ENCODE measurements at regions not wholly inside any gene's neighbourhood (a gene's known extent, or its start where the extent isn't known, plus 50 kb on each side); places are given as distances from the start of the nearest gene placed in this dataset.

DNA sequence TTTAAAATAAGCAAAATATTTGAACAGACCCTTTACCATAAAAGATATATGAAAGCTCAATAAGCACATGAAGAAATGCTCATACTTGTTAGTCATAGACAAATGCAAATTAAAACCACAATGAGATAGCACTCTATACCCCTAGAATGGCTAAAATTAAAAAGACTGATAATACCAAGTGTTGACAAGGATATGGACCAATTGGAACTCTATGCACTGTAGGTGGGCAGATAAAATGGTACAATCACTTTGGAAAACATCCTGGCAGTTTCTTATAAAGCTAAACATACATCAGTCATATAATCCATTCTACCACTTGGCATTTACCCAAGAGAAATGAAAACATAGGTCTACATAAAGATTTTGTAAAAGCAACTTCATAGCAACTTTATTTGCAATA, 293.0 kb upstream of the TLE3 start:
- no peaks in the 10 kb centered on the region for H3K36me3 Mint-ChIP-seq
- H3K27me3 Mint-ChIP-seq: no peaks in the 10 kb centered on the region

DNA sequence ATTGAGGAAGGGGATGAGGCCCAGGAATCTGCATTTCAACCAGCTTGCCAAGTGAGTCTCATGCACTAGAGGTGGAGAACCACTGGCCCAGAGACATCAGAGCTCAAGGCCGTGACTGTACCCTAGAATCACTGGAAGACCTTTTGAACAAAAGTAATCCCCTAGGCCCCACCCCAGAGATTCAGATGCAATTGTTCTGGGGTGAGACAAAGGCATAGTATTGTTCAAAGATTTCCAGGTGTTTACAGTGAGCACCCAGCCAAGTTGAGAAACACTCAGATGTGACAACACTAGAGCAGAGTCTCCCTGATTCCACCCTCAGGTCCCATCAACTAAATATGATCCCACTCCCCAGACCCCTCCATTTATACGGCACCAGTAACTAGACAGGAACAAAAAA, 290.3 kb upstream of the TLE3 start:
- no peak overlapping the region for H3K27ac Mint-ChIP-seq

More for the DNA sequence above, 293.0 kb upstream of the TLE3 start:
- Mint-ChIP-seq H3K27ac (no peak overlapping the region), H3K4me1 (ENCODE audit: low read depth) (no peaks in the 10 kb centered on the region), H3K9me3 (ENCODE audit: low read depth) (peaks cover 3% of the 10 kb centered on the region), H3K4me3 (no peak overlapping the region)

DNA sequence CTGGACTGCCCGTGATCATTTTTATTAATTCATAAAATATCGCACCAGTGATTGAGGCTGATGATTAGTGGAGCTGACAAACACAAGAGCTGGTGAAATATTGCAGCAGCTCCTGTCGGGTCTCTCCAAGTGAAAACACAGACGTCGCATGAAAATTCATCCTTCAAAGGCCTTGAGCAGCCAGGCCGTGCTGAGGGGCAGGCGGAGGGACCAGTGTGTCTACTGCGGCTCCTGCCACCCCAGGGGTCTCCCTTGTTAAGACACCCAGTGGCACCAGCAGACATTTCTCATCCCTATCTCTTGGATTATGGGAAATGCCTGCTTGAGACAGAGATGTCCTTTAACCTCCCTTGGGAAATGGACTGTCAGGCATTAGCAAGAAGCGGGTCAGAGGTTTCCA, 289.4 kb upstream of the TLE3 start:
- H3K36me3 Mint-ChIP-seq: no peaks in the 10 kb centered on the region
- H3K4me1 Mint-ChIP-seq (ENCODE audit: low read depth): no peaks in the 10 kb centered on the region
- H3K27me3 Mint-ChIP-seq: no peaks in the 10 kb centered on the region
- H3K9me3 Mint-ChIP-seq (ENCODE audit: low read depth): peaks cover 3% of the 10 kb centered on the region
- H3K4me3 Mint-ChIP-seq: no peak overlapping the region
- no peak overlapping the region for H3K27ac Mint-ChIP-seq

More for the DNA sequence above, 290.3 kb upstream of the TLE3 start:
- H3K4me1 Mint-ChIP-seq (ENCODE audit: low read depth): no peaks in the 10 kb centered on the region
- no peaks in the 10 kb centered on the region for H3K36me3 Mint-ChIP-seq
- peaks cover 3% of the 10 kb centered on the region for H3K9me3 Mint-ChIP-seq (ENCODE audit: low read depth)
- H3K4me3 Mint-ChIP-seq: no peak overlapping the region
- H3K27me3 Mint-ChIP-seq: no peaks in the 10 kb centered on the region

DNA sequence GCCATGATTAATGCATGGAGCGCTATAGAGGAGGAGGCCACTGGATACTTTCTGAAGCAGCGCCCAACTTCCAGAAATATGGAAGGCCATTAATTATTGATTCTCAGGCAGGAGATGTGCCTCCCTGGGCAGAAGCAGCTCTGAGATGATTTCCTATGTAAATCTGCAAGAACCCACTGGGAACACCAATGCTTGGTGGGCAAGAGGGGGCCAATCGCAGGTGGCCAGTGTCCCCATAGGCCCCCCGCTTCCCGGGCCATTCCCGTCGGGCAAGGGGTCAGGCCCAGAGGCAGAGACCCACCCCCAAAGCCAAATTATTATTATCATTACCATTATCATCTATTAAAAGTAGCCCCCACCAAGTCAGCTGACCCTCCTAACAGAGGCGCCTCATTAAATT, 288.0 kb upstream of the TLE3 start:
- Mint-ChIP-seq H3K4me3 (no peak overlapping the region), H3K27ac (no peak overlapping the region), H3K4me1 (ENCODE audit: low read depth) (no peaks in the 10 kb centered on the region), H3K27me3 (no peaks in the 10 kb centered on the region), H3K36me3 (no peaks in the 10 kb centered on the region), H3K9me3 (ENCODE audit: low read depth) (peaks cover under 1% of the 10 kb centered on the region)

DNA sequence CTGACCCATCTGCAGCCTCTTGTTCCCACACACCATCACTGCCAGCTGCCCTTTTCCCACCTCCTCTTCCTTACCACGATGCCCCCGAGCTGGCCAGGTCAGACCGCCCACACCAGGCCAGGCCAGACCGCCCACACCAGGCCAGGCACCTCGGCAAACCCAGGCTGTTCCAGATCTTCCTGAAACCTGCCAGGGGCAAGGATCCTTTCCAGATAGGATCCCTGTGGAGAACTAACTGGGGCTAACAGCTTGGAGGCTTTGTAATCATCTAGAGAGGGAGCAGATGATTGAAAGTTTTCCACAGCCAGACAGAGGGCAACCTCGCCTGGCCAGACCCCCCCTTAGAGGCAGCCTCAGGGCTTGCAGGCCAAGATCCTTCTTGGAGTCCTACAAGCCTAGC, 287.3 kb upstream of the TLE3 start:
- Mint-ChIP-seq H3K27ac (no peak overlapping the region), H3K9me3 (ENCODE audit: low read depth) (no peaks in the 10 kb centered on the region), H3K27me3 (no peaks in the 10 kb centered on the region), H3K4me1 (ENCODE audit: low read depth) (no peaks in the 10 kb centered on the region), H3K36me3 (no peaks in the 10 kb centered on the region), H3K4me3 (no peak overlapping the region)

- H3K4me1 Mint-ChIP-seq (ENCODE audit: low read depth): no peaks in the 10 kb centered on the region
- H3K4me3 Mint-ChIP-seq: no peak overlapping the region
- H3K9me3 Mint-ChIP-seq (ENCODE audit: low read depth): no peaks in the 10 kb centered on the region
- no peaks in the 10 kb centered on the region for H3K27me3 Mint-ChIP-seq
- no peak overlapping the region for H3K27ac Mint-ChIP-seq
- no peaks in the 10 kb centered on the region for H3K36me3 Mint-ChIP-seq
Observed at GRCh38 chr15:70383856-70384255, 286.1 kb upstream of the TLE3 start.

DNA sequence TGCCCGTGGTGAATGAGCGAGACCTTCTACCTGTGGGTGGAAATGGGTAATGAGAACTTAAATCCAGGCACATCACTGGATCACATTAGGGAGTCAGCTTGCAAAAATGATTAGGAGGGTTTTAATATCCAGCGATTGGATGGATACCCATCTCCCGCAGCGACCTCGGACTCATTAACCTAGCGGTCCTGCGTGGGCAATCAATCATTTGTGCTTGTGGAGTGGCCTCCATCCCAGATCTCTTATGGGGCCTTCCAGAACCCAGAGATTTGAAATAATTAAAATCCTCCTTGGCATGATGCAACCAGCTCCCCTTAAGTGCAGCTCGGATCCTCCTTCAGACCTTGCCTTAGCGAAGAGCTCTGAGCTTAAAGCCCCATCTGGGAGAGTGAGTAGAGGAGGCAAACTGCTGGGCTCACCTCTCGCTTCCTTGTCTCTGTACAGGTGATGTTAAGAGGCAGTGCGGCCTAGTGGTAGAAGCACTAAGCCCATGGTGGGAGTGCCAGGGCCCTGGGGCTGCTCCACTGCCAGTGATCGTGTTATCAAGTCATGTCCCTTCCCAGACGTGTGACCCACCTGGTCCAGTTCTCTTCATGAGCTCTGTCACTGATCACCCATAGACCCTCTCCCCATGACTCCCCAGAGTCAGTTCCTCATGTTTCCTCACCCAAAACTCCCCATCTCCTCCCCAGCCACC, 285.2 kb upstream of the TLE3 start:
- Mint-ChIP-seq H3K36me3 (no peaks in the 10 kb centered on the region), H3K9me3 (ENCODE audit: low read depth) (no peaks in the 10 kb centered on the region), H3K27ac (no peak overlapping the region), H3K4me3 (no peak overlapping the region), H3K27me3 (no peaks in the 10 kb centered on the region), H3K4me1 (ENCODE audit: low read depth) (no peaks in the 10 kb centered on the region)

DNA sequence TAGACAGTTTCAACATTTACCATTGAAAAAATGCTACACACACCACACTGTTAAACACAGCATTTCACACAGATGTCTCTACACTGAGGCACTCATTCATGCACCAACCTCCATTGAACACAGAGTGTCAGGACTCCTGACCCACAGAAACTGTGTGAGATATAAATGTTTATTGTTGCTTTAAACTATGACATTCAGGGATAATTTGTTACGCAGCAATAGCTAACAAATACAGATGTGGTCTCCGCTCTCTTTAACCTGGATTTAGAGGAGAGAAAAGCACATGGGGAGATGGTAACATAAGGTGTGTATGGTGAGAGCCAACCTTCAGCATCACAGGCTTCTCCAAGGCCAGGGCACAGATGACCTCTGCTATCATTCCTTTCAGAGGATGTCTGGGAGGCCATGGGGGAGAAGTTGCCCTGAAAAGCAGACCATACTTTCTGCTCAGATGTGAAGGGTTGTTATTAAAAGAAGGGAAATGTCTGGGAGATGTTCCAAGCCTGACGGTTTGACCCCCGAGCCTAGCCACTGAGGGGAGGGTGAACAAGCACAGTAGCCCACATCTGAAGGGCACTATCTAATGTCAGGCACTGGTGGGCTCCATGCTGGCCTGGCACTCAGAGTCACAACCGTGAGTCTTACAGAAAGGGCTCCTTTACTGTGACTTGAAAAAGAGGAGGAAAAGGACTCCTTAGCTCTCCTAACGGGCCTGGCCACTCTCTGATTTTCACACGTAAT, 284.5 kb upstream of the TLE3 start:
- Mint-ChIP-seq H3K9me3 (ENCODE audit: low read depth) (no peaks in the 10 kb centered on the region), H3K4me3 (no peak overlapping the region), H3K4me1 (ENCODE audit: low read depth) (no peaks in the 10 kb centered on the region), H3K27me3 (no peaks in the 10 kb centered on the region), H3K27ac (no peak overlapping the region), H3K36me3 (no peaks in the 10 kb centered on the region)

DNA sequence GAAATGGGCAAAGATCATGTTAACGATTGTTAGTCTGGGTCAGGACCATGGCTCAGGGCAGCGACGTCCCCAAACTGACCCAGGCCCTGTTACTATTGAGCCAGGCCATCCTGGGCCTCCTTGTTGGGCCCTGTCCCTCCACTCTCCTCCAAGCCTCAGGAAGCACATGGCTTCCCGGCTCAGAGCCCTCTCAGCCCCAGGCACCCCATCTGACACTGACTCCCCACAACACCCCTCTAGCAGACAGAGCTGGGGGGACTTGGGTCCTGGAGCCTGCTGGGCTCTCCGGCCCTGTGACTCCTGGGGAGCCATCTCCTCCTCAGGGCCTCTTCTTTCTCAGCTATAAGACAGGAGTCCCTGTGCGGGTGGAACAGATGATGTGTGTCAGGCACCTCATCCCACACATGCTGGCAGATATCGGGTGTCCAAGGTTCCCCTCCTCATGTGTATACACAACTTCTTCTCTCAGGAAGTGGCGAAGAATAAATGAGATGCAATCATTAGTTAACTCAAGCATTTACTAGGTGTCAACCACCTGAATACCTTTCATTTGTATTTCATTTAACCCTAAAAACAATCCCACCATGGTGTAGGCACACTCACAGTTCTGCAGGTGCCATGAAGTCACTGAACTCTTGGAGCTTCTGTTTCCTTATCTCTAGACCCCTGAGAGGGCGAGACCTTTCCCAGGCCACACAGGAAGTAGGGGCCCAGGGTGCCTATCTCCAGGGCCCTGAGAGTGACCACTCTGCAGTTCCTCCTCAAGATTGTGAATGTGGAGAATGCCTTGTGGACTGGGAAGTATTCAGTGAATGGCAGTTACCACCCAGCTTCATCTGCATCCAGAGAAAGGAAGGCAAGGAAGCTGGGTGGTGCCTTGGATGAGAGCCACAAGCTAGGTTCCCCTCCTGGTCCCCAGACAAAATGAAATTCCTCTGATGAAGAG, 282.5 kb upstream of the TLE3 start:
- Mint-ChIP-seq H3K27ac (no peak overlapping the region), H3K27me3 (peaks cover 2% of the 10 kb centered on the region), H3K9me3 (ENCODE audit: low read depth) (no peaks in the 10 kb centered on the region), H3K4me1 (ENCODE audit: low read depth) (peaks cover 2% of the 10 kb centered on the region), H3K36me3 (no peaks in the 10 kb centered on the region), H3K4me3 (no peak overlapping the region)

GRCh38 chr15:70379134-70379533, 281.4 kb upstream of the TLE3 start:
- Mint-ChIP-seq H3K9me3 (ENCODE audit: low read depth) (no peaks in the 10 kb centered on the region), H3K36me3 (no peaks in the 10 kb centered on the region), H3K27me3 (peaks cover 4% of the 10 kb centered on the region), H3K27ac (no peak overlapping the region), H3K4me1 (ENCODE audit: low read depth) (peaks cover 2% of the 10 kb centered on the region), H3K4me3 (no peak overlapping the region)

GRCh38 chr15:70378126-70379031, 280.7 kb upstream of the TLE3 start:
- peaks cover 4% of the 10 kb centered on the region for H3K27me3 Mint-ChIP-seq
- H3K27ac Mint-ChIP-seq: no peak overlapping the region
- H3K4me1 Mint-ChIP-seq (ENCODE audit: low read depth): peaks cover 2% of the 10 kb centered on the region
- no peaks in the 10 kb centered on the region for H3K36me3 Mint-ChIP-seq
- H3K9me3 Mint-ChIP-seq (ENCODE audit: low read depth): no peaks in the 10 kb centered on the region
- H3K4me3 Mint-ChIP-seq: no peak overlapping the region

DNA sequence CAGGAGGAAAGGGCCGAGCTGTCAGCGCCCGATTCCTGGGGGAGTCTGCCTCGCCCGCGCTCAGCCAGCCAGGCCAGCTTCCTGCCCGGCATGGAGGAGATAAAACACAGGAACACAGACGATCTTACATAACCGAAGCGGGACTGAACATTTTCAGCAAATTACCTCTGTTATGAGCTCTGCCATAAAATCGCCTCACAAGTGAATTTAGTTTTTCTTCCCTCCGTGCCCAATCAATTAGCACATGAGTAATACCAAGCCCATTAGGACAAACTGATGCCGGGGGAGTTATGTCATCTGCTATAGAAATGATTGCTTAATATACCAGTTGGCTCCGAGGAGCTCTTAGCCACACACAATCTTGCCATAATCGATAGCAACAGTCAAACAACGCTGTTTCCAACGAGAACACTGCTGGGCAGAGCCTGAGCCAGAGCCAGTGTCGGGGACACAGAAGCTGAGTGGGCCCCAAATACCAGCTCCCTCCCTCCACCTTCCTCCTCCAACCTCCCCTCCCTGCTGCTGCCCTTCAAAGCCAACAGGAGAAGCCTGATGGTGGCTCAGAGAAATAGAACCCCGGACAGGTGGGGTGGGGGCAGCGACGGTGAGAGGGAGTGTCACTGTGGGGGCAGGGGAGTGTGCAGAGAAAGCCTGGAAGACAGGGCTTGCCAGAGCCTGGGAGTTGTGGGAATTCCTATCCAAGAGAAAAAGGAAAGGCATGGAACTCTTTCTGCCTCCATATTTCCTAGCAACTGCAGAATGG, 279.4 kb upstream of the TLE3 start:
- Mint-ChIP-seq H3K4me3 (no peak overlapping the region), H3K4me1 (ENCODE audit: low read depth) (peaks cover 2% of the 10 kb centered on the region), H3K36me3 (no peaks in the 10 kb centered on the region), H3K27ac (no peak overlapping the region), H3K27me3 (peaks cover 4% of the 10 kb centered on the region), H3K9me3 (ENCODE audit: low read depth) (no peaks in the 10 kb centered on the region)

DNA sequence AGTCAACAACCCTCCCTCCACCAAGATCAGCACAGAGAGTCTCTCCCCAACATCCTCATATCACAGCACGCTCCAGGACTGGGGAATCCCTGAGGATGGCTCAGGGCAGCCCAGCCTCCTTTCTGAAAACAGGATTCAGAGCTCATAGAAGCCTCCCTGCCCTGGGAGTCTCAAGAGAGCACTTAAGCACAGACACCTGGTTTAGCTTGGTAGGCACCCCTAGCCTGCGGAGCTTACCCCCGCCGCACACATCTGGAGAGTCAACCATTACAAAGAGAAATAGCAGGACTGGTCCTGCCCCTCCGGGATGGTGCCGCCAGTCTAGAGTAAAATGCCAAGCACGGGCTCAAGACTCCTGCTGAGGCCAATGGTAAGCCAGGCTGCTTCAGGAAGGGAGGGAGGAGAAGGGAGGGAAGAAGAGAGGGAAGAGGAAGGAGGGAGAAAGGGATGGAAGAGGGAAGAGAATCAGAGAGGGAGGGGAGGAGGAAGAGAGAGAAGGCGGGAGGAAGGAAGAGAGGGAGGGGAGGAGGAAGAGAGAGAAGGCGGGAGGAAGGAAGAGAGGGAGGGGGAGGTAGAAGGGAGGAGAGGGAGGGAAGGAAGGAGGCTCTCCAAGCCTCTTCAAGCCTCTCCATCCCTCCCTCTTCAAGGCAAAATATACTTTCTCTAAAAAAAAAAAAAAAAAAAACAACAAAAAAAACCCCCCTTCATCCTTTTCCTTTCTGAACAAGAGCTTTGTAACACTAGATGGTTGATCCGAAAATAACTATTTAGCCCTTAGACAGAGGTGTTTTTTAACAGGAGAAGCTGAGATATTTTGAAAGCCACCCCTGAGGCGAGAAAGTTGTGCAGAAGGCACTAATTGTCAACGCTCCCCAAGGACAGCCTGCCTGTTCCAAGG, 278.6 kb upstream of the TLE3 start:
- H3K27me3 Mint-ChIP-seq: peaks cover 4% of the 10 kb centered on the region
- H3K4me3 Mint-ChIP-seq: no peak overlapping the region
- no peak overlapping the region for H3K27ac Mint-ChIP-seq
- no peaks in the 10 kb centered on the region for H3K36me3 Mint-ChIP-seq
- no peaks in the 10 kb centered on the region for H3K9me3 Mint-ChIP-seq (ENCODE audit: low read depth)
- H3K4me1 Mint-ChIP-seq (ENCODE audit: low read depth): peaks cover 2% of the 10 kb centered on the region

Data from activated naive CD8-positive, alpha-beta T cell (primary cell).